ENCODE measurements at regions not wholly inside any gene's neighbourhood (a gene's known extent, or its start where the extent isn't known, plus 50 kb on each side); places are given as distances from the start of the nearest gene placed in this dataset.

GRCh38 chr1:36570478-36571060, 87.9 kb upstream of the CSF3R start:
- intact Hi-C loops (cut with DNase I; ENCODE audit: low total_unique reads) = loop anchor here (10.0 kb wide), 1 partner anchor 864 kb away; no protein-coding TSS in a partner anchor
- 87 to 93% (median 91%) methylated on average over 11 to 12 of the region's 12 CpGs for WGBS, 5 donors
- H3K4me1 ChIP-seq = no peaks in the 10 kb centered on the region
- H3K9me3 ChIP-seq = no peaks in the 10 kb centered on the region
- no peaks in the 10 kb centered on the region for H3K36me3 ChIP-seq
- TF ChIP-seq EP300 (IDR thresholded peaks at IDR 0.05) = no peak
- no peak for TF ChIP-seq POLR2AphosphoS5 (IDR thresholded peaks at IDR 0.05)
- H3K27me3 ChIP-seq = peaks cover 0 to 55% (median 21%) of the 10 kb centered on the region in 3 donors
- no peak overlapping the region for H3K27ac ChIP-seq
- H3K4me3 ChIP-seq = no peak overlapping the region
- no peak for DNase-seq

DNA sequence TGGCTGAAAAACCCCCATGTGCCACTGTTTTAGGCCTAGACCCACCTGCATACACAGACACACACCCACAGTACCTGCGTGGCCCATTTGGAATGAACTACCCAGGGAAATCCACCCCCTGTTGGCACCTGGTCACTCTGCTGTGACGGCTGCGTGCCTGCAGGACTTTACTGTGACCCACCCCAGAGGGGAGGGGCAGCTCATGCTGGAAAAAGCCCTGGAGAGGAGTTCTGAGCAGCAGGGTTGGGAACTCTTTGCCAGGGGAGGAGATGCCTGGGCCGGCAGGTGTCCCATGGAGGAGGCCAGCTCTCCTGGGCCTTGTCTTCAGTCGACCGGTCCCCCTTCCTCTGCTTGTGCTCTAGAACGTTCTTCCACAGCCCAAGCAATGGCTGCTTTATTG, 87.3 kb upstream of the CSF3R start:
- Histone ChIP-seq H3K9me3 (no peaks in the 10 kb centered on the region), H3K27me3 (peaks cover 0 to 50% (median 17%) of the 10 kb centered on the region in 3 donors), H3K27ac (no peak overlapping the region), H3K4me1 (no peaks in the 10 kb centered on the region), H3K4me3 (no peak overlapping the region), H3K36me3 (no peaks in the 10 kb centered on the region)
- TF ChIP-seq EP300 (IDR thresholded peaks at IDR 0.05) = no peak
- no peak for TF ChIP-seq POLR2A (IDR thresholded peaks at IDR 0.05)
- no peak for TF ChIP-seq POLR2AphosphoS5 (IDR thresholded peaks at IDR 0.05)
- TF ChIP-seq, protein P1, sequence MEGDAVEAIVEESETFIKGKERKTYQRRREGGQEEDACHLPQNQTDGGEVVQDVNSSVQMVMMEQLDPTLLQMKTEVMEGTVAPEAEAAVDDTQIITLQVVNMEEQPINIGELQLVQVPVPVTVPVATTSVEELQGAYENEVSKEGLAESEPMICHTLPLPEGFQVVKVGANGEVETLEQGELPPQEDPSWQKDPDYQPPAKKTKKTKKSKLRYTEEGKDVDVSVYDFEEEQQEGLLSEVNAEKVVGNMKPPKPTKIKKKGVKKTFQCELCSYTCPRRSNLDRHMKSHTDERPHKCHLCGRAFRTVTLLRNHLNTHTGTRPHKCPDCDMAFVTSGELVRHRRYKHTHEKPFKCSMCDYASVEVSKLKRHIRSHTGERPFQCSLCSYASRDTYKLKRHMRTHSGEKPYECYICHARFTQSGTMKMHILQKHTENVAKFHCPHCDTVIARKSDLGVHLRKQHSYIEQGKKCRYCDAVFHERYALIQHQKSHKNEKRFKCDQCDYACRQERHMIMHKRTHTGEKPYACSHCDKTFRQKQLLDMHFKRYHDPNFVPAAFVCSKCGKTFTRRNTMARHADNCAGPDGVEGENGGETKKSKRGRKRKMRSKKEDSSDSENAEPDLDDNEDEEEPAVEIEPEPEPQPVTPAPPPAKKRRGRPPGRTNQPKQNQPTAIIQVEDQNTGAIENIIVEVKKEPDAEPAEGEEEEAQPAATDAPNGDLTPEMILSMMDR (IDR thresholded peaks at IDR 0.05) = no peak
- WGBS, 5 donors = 53 to 73% (median 56%) methylated on average over 7 of the region's 7 CpGs
- no peak for DNase-seq
- intact Hi-C loops (cut with DNase I; ENCODE audit: low total_unique reads) = loop anchor here (10.0 kb wide), 1 partner anchor 865 kb away; no protein-coding TSS in a partner anchor

DNA sequence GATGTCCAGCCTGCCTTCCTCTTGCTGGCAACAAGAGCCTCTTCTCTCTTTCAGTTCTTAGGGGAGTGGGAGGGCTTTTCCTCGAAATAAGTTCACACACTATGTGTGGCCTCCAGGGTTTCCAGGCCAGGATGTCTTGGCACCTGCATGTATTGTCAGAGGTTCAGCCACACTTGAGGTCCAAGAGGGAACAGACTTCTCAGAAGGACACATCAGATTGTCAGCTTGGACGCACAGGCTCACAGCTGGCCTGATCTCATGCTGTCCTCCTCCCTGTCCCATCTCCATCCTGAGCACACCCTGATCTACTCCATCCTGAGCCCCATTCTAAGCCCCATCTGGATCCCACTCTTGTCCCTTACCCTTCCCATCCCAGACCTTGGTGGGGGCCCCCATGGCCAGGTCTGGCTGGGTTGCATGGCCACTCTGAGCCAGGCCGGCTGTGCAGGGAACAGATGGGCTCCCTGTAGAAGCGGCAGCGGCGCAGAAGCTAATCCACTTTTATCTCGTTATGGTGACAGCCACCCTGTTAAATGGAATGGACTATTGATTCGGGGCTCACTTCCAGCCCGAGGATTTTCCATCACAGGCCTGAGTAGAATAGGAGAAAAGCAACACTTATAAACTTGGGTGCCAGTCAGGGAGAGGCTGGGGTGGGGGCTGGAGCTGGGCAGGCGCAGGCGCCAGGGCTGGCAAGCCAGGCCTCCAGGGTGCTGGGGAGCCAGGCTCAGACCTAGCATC, 85.1 kb upstream of the CSF3R start:
- Histone ChIP-seq H3K4me3 (no peak overlapping the region), H3K9me3 (no peaks in the 10 kb centered on the region), H3K36me3 (no peaks in the 10 kb centered on the region), H3K27me3 (peaks cover 0 to 27% (median 5%) of the 10 kb centered on the region in 3 donors), H3K4me1 (no peaks in the 10 kb centered on the region), H3K27ac (no peak overlapping the region)
- DNase-seq = peak in 1 of 2 donors; percentile 36
- intact Hi-C loops (cut with DNase I; ENCODE audit: low total_unique reads) = loop anchor here (5.0 kb wide), 1 partner anchor 50 kb away; no protein-coding TSS in a partner anchor
- TF ChIP-seq POLR2A (IDR thresholded peaks at IDR 0.05) = no peak
- TF ChIP-seq EP300 (IDR thresholded peaks at IDR 0.05) = no peak
- TF ChIP-seq, protein P1 (IDR thresholded peaks at IDR 0.05) = no peak
- no peak for TF ChIP-seq POLR2AphosphoS5 (IDR thresholded peaks at IDR 0.05)
- 57 to 65% (median 64%) methylated on average over 11 of the region's 11 CpGs for WGBS, 5 donors

GRCh38 chr1:36565576-36566501, 83.1 kb upstream of the CSF3R start:
- intact Hi-C loops (cut with DNase I; ENCODE audit: low total_unique reads) = loop anchor here (5.0 kb wide), 1 partner anchor 49 kb away; no protein-coding TSS in a partner anchor
- TF ChIP-seq, protein P1 (IDR thresholded peaks at IDR 0.05) = no peak

More at GRCh38 chr1:36565576-36566501, 83.1 kb upstream of the CSF3R start:
- no peak for DNase-seq
- no peaks in the 10 kb centered on the region for H3K9me3 ChIP-seq
- 69 to 75% (median 73%) methylated on average over 7 of the region's 7 CpGs for WGBS, 5 donors
- H3K27ac ChIP-seq = no peak overlapping the region
- peaks cover 0 to 10% (median 0%) of the 10 kb centered on the region in 3 donors for H3K27me3 ChIP-seq
- no peaks in the 10 kb centered on the region for H3K36me3 ChIP-seq
- no peak overlapping the region for H3K4me3 ChIP-seq
- no peaks in the 10 kb centered on the region for H3K4me1 ChIP-seq
